Testis (tissue), 2 donors: ENCODE measurements at regions not wholly inside any gene's neighbourhood (a gene's known extent, or its start where the extent isn't known, plus 50 kb on each side); places are given as distances from the start of the nearest gene placed in this dataset.

ENCODE experiments used
- CTCF ChIP-seq, 3 experiments: fragments of 450-650 bp in 2 of 3; fragments of 200-600 bp in 1 of 3; sonication (generic) in 1 of 3; IDR thresholded peaks; one replicate each; pipeline ENCODE4 v1.5.1; 2016 to 2019; ENCODE audit warnings: antibody characterized with exemption in 3 of 3, mild to moderate bottlenecking in 2 of 3, moderate library complexity in 1 of 3
- POLR2A ChIP-seq: fragments of 450-650 bp; IDR thresholded peaks from one replicate; pipeline ENCODE4 v1.6.1; 2017; ENCODE audit warnings: antibody characterized with exemption, mild to moderate bottlenecking, moderate library complexity

GRCh38 chr5:38029397-38030065 lies 189.7 kb upstream of the GDNF start:
- TF ChIP-seq CTCF (IDR thresholded peaks at IDR 0.05): no peak
- no peak for TF ChIP-seq POLR2A
